HL-60/S4 (cell line): ENCODE measurements at regions not wholly inside any gene's neighbourhood (a gene's known extent, or its start where the extent isn't known, plus 50 kb on each side); places are given as distances from the start of the nearest gene placed in this dataset.

Experiments
- in situ Hi-C: fragments of 300-500 bp; cut with MboI; formaldehyde crosslinking; loops from 2 replicates; pipeline ENCODE4 v1.14.3; 2022; ENCODE audit warnings: low sequenced_read_pairs

- in situ Hi-C loops = no loop called here
These were observed 64.2 kb upstream of the PCSK5 start for GRCh38 chr9:75826314-75826713.

DNA sequence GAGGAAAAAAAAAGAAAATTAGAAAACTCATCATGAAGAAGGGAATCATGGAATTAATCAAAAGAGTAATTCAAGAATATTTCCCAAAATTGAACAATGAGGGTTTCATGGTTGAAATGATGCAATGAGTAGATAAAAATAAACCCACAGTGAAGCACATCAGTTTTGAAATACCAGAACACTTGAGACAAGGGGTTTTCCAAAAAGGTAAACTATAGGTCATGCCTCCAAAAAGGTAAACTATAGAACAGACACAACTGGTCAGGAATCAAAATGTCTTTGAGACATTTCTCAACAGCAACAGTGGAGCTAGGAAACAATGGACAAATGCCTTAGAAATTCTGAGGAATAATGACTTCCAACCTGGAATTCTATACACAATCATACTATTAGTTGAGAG is 60.2 kb upstream of the PCSK5 start:
- in situ Hi-C loops = no loop called here

DNA sequence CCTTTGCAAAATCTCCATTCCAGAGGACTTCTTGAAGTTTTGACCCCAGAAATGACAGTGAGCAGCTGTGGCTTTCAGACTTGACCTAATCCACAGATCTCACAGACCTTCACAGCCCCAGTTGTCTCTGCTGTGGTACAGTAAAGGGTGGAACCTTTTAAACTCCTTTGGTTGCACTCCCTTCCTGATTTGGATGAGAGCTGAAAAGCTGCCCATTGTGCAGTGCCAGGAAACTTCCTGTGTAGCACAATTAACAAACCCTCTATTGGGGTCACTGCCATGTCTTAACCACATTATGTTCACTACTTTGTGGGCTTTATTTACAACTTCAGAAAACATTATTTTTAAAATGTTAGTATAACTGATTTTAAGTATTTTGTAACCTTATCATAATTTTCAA is 56.7 kb upstream of the PCSK5 start:
- in situ Hi-C loops = no loop called here

DNA sequence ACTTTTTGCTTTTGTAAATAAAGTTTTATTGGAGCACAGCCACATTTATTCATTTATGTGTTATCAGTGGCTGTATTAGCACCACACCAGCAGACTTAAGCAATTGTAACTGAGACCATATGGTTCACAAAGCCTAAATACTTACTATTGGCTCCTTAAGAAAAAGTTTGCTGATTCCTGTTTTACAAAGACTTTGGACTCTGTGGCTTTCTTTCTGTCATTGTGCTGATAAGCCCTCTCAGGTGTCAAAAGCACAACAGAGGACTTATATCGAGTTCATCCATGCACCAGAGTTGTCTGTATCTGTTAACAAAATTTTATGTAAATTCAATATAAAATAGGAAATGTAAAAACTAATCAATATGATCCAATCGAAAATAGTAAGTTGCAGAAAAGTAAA is 55.6 kb upstream of the PCSK5 start:
- in situ Hi-C loops = no loop called here
